ENCODE measurements at regions not wholly inside any gene's neighbourhood (a gene's known extent, or its start where the extent isn't known, plus 50 kb on each side); places are given as distances from the start of the nearest gene placed in this dataset.
"Not testable (repeated sequence)": the region's sequence is repeated elsewhere in the genome, so short reads cannot be mapped to it uniquely, and the experiment has no call there.

DNA sequence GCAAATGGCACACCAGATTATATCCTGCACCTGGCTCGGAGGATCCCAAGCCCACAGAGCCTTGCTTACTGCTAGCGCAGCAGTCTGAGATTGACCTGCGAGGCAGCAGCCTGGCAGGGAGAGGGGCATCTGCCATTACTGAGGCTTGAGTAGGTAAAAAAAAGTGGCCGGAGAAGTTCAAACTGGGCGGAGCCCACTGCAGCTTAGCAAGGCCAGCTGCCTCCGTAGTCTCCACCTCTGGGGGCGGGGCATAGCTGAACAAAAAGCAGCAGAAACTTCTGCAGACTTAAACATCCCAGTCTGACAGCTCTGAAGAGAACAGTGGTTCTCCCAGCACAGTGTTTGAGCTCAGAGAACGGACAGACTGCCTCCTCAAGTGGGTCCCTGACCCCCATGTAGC lies 85.4 kb upstream of the TMEM170B start:
- DNase-seq (ENCODE audit: low read depth), result not testable (repeated sequence)

DNA sequence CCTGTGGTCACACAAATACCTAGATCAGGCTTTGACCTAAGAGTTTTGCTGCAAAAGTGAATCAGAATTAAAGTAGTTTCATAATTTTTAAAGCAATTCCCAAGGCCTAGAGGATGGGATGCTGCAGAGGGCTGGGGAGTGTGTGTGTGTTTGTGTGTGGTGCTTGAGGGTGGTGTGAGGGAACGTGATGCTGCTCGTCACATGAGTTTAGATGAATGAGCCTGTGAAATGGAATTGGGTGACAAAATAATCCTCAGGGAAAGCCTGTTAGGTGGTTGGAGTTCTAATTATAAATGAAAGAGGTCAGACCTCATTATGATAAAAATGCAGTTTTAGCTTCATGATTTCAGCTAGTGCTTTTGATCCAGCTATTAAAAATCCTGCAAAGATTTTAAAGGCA lies 87.5 kb upstream of the TMEM170B start:
- no peak for DNase-seq (ENCODE audit: low read depth)

- no peak for DNase-seq (ENCODE audit: low read depth)
Observed at GRCh38 chr6:11449408-11449807, 88.1 kb upstream of the TMEM170B start.

DNA sequence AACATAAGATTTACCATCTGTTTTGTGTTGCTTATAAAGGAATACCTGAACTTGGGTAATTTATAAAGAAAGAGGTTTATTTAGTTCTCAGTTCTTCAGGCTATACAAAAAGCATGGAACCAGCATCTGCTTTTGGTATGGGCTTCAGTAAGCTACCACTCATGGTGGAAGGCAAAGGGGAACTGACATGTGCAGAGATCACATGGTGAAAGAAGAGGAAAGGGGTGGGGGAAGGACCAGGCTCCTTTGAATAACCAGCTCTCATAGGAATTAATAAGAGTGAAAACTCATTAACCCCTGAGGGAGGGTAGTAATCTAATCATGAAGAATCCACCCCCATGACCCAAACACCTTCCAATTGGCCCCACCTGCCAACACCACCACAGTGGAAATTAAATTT lies 89.5 kb upstream of the TMEM170B start:
- DNase-seq (ENCODE audit: low read depth), result no peak

DNA sequence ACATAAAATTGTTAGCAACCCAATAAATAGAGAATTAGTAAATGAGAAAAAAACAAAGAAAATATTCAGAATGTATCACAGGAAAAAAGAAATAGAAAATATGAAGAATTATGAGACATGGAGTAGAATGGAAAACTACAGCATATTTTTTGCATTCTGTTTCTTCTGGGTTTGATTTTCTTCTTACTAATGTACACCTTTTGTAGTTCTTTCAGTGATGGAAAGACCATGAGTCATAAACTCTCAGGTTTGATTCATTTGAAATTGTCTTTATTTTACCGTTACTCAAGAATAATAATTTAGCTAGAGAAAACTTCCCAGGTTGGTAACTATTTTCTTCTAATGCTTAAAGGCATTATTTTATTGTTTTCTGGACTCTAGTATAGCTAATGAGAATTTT lies 90.3 kb upstream of the TMEM170B start:
- no peak for DNase-seq (ENCODE audit: low read depth)

- no peak for DNase-seq (ENCODE audit: low read depth)
Observed at GRCh38 chr6:11445146-11445545, 92.4 kb upstream of the TMEM170B start.

- DNase-seq (ENCODE audit: low read depth), result not testable (repeated sequence)
Observed at GRCh38 chr6:11443125-11443524, 94.4 kb upstream of the TMEM170B start.

DNA sequence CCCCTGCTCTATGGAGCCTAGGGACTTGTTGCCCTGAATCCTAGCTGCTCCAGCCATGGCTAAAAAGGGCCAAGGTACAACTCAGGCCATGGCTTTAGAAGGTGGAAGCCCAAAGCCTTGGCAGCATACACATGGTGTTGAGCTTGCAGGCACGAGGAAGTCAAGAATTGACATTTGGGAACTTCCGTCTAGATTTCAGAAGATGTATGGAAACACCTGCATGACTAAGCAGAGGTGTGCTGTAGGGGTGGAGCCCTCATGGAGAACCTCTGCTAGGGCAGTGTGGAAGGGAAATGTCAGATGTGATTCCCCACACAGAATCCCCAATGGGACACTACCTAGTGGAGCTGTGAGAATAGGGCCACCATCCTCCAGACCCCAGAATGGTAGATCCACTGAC lies 95.1 kb upstream of the TMEM170B start:
- no peak for DNase-seq (ENCODE audit: low read depth)

- DNase-seq (ENCODE audit: low read depth), result no peak
Observed at GRCh38 chr6:11439876-11440275, 97.7 kb upstream of the TMEM170B start.

DNA sequence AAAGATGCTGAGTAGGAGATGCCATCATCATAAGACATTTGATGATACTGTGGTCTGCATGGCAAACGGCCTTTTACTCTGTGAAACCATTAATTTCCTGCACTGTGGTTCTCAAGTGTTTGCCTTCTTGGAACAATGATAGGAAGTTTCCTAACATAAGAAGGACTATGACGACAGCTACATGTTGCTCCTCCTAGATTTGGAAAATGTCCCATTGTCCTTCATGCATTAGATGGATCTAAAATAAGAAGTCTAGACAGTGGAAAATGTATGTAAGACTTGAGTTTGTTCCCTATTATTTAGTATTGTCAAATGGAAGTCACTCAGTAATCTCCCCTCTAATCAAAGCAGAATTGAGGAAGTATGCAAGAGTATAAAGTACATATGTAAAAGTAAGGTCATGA lies 98.5 kb upstream of the TMEM170B start:
- DNase-seq (ENCODE audit: low read depth), result no peak

DNA sequence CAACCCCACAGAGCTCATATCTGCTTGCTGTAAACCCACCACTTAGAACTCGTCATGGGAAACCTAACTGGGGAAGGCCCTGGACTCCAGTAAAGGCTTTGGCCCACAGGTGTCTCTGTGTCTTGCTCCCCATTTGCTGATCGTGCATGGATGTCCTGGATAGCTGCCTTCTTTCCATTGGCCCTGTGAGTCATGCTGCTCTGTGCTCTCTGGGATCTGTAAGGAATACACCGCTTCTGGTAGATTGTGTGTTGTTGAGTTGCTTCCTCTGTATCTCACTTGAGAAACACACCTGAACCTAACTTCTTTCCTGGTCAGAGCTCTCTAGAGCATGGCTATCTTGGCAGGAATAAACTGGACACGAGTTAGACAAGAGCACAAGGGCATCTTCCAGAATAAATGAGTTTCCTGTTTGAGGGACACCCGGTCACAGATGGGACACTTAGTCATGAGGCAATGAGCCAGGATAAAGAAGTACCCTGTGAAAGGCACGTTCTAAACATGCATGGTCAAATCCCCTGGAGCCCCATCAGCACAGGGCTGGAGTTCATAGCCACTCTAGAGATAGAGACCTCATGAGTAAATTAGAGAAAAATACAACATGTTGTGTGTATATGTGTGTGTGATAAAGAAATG lies 99.6 kb upstream of the TMEM170B start:
- DNase-seq (ENCODE audit: low read depth), result no peak

DNA sequence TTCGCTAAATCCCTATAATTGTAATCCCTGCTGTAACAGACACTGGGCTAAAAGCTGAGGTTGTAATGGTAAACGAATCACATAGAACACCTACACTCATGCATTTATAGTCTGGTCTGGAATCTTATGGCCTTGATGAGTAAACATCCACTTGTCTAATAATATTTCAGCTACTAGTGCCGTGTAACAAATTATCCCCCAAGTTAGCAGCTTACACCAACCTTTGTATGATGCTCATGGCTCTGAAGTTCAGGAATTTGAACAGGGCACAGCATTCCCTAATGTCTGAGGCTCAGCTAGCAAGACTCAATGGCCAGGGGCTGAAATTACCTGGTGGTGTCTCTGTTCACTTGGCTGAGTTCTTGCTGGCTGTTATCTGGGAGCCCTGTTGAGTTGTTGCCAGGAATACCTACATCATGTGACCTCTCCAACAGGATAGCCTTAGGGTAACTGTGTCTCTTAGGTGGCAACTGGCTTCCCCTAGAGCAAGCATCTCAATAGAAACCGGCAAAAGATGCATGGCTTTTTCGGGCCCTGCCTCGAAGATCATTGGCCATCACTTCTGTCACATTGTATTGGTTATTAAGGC lies 100.9 kb upstream of the TMEM170B start:
- DNase-seq (ENCODE audit: low read depth), result no peak

DNA sequence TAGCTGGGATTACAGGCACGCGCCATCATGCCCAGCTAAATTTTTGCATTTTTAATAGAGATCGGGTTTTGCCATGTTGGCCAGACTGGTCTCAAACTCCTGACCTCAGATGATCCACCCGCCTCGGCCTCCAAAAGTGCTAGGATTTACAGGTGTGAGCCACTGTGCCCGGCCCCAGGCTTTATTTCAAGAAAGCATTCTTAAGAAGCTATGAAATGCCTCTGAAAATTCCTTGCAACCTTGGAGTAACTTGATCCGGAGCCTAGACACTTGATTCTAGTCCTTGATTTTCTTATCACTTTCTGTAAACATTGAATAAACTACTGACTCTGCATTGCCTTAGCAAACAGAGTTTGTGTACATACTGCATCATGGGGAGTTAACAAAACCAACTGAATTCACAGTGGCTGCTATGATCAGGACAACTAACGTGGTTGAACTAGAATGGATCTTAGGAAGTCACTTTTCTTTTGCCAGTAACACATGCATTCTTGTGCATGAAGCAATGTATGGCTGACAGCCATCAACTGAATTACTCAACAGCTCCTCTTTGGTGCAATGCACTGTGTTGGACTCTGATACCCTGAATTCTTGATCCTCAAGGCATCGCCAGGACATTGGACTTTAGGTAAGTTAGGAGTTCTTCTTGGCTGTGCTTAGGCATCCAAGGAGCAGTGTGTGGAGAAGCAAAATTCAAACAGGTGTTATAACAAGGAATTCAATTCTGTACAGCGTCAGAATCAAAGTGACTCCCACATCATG lies 102.8 kb upstream of the TMEM170B start:
- DNase-seq (ENCODE audit: low read depth), result no peak

- no peak for DNase-seq (ENCODE audit: low read depth)
Observed at GRCh38 chr6:11433860-11434259, 103.7 kb upstream of the TMEM170B start.

- DNase-seq (ENCODE audit: low read depth), result no peak
Observed at GRCh38 chr6:11432713-11433450, 104.7 kb upstream of the TMEM170B start.

DNA sequence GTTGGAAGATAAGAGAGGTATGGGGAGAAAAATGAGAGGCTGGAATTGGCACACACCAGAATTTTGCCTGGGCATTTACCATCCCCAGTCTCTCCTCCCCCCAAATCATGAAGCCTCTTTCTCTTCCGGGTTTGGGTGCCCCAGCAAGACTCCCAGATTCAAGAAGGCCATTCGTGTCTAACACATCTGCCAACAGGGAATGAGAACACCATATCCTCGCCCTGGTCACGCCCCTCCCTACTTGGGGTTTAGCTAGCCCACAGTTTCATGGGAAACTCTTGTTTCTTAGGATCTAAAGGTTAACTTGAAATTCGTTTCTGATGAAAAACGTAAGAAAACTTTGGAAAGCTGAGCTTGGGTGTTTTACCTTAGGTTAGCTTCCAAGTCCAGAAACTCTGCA lies 105.5 kb upstream of the TMEM170B start:
- DNase-seq (ENCODE audit: low read depth), result no peak

GRCh38 chr6:11431455-11431937 lies 106.1 kb upstream of the TMEM170B start:
- no peak for DNase-seq (ENCODE audit: low read depth)

- DNase-seq (ENCODE audit: low read depth), result no peak
Observed at GRCh38 chr6:11430036-11430435, 107.5 kb upstream of the TMEM170B start.

DNA sequence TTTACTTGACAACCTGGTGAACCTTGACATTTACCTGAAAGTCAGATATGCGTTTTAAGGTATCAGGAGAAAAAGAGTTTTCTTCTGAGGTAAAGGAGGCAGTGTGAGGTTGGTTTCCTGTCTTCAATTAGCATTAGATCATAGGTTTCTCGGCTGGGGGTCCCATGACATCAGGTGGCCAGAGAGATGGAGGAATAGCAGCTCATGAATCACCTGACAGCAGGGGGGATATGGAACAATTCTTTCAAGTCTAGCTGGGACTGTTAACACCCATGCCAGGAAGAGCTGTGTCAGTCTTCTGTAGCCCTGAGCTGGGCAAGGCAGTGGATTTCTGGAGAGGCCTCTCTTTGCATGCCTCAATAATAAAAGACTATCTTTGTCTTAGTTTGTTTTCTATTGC lies 108.0 kb upstream of the TMEM170B start:
- DNase-seq (ENCODE audit: low read depth), result no peak

- DNase-seq (ENCODE audit: low read depth), result no peak
Observed at GRCh38 chr6:11428895-11429294, 108.7 kb upstream of the TMEM170B start.

DNA sequence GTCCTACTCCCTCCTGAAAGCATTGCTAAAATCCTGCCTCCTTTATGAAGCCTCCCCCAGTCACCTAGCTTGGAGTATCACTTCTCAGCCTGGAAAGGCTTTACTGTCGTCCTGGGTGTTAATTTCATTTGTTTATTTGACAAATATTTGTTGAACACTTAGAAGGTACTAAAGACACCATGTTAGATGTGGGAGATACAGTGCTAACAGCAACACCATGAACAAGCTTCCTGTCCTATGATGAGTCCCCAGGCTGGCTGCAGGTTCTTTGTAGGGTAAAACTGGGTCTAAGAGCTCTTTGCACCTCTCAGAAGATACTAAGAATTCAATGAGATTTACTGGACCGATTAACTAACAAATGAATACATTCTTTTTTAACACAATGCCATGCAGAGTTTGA lies 109.2 kb upstream of the TMEM170B start:
- no peak for DNase-seq (ENCODE audit: low read depth)

- DNase-seq (ENCODE audit: low read depth), result no peak
Observed at GRCh38 chr6:11427723-11428245, 109.8 kb upstream of the TMEM170B start.
